Panc1 (cell line): ENCODE measurements at regions not wholly inside any gene's neighbourhood (a gene's known extent, or its start where the extent isn't known, plus 50 kb on each side); places are given as distances from the start of the nearest gene placed in this dataset.

Experiments used
- POLR2AphosphoS5 ChIP-seq: IDR thresholded peaks from 2 replicates; pipeline ENCODE4 v1.6.1; 2012; ENCODE audit warnings: mild to moderate bottlenecking, low read depth, low read length, moderate library complexity
- SIN3A ChIP-seq: IDR thresholded peaks from 2 replicates; pipeline ENCODE4 v1.6.1; 2012; ENCODE audit warnings: low read depth, mild to moderate bottlenecking, low read length, moderate library complexity, borderline replicate concordance; ENCODE audit not compliant: insufficient read depth
- TCF7L2 ChIP-seq: IDR thresholded peaks from 2 replicates; pipeline ENCODE4 v1.6.1; 2011; ENCODE audit warnings: mild to moderate bottlenecking, low read depth, low read length, inconsistent platforms
- TF ChIP-seq, protein P1 (sequence below): fragments of 450-650 bp; IDR thresholded peaks from 2 replicates; pipeline ENCODE4 v1.5.1; 2017; ENCODE audit warnings: mild to moderate bottlenecking
- TF ChIP-seq, protein P2 (sequence below), 2 experiments: IDR thresholded peaks; 2 replicates each; pipeline ENCODE4 v1.6.1; 2011 to 2012; ENCODE audit warnings: low read depth in 2 of 2, control low read depth in 1 of 2, low read length in 1 of 2, mild to moderate bottlenecking in 1 of 2, moderate library complexity in 1 of 2; ENCODE audit not compliant: insufficient read depth in 1 of 2

DNA sequence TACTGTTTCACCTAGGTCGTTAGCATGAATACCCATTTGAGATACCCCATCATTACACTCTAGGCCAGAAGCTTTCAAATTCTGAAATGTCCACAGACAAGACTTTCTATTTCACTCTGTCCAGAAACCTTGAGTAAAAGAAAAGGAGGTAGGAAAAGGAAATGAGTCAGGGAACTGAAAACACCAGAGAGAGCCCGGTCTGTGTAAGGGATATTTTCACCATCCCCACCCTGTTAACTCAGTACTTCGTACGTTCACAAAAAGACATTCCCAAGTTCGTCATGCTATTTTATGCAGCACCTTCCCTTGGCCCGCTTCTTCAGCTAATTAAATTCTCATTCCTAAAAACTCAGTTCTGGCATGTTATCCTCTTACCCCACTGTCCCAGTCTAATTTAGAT lies 89.4 kb upstream of the SOX2 start:
- TF ChIP-seq, protein P1, sequence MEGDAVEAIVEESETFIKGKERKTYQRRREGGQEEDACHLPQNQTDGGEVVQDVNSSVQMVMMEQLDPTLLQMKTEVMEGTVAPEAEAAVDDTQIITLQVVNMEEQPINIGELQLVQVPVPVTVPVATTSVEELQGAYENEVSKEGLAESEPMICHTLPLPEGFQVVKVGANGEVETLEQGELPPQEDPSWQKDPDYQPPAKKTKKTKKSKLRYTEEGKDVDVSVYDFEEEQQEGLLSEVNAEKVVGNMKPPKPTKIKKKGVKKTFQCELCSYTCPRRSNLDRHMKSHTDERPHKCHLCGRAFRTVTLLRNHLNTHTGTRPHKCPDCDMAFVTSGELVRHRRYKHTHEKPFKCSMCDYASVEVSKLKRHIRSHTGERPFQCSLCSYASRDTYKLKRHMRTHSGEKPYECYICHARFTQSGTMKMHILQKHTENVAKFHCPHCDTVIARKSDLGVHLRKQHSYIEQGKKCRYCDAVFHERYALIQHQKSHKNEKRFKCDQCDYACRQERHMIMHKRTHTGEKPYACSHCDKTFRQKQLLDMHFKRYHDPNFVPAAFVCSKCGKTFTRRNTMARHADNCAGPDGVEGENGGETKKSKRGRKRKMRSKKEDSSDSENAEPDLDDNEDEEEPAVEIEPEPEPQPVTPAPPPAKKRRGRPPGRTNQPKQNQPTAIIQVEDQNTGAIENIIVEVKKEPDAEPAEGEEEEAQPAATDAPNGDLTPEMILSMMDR, result no peak
- no peak for TF ChIP-seq SIN3A
- TF ChIP-seq POLR2AphosphoS5, result no peak
- TF ChIP-seq, protein P2, sequence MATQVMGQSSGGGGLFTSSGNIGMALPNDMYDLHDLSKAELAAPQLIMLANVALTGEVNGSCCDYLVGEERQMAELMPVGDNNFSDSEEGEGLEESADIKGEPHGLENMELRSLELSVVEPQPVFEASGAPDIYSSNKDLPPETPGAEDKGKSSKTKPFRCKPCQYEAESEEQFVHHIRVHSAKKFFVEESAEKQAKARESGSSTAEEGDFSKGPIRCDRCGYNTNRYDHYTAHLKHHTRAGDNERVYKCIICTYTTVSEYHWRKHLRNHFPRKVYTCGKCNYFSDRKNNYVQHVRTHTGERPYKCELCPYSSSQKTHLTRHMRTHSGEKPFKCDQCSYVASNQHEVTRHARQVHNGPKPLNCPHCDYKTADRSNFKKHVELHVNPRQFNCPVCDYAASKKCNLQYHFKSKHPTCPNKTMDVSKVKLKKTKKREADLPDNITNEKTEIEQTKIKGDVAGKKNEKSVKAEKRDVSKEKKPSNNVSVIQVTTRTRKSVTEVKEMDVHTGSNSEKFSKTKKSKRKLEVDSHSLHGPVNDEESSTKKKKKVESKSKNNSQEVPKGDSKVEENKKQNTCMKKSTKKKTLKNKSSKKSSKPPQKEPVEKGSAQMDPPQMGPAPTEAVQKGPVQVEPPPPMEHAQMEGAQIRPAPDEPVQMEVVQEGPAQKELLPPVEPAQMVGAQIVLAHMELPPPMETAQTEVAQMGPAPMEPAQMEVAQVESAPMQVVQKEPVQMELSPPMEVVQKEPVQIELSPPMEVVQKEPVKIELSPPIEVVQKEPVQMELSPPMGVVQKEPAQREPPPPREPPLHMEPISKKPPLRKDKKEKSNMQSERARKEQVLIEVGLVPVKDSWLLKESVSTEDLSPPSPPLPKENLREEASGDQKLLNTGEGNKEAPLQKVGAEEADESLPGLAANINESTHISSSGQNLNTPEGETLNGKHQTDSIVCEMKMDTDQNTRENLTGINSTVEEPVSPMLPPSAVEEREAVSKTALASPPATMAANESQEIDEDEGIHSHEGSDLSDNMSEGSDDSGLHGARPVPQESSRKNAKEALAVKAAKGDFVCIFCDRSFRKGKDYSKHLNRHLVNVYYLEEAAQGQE (IDR thresholded peaks at IDR 0.05; ENCODE audit: insufficient read depth in 1 of 2, low read depth in 2 of 2, low read length in 1 of 2), result no peak
- no peak for TF ChIP-seq TCF7L2
